NT2/D1 (cell line): ENCODE measurements at regions not wholly inside any gene's neighbourhood (a gene's known extent, or its start where the extent isn't known, plus 50 kb on each side); places are given as distances from the start of the nearest gene placed in this dataset.

ENCODE experiments used
- SUZ12 ChIP-seq: IDR thresholded peaks from 2 replicates; pipeline ENCODE4 v1.6.1; 2011; ENCODE audit not compliant: insufficient read length, insufficient read depth; ENCODE audit errors: extremely low read depth
- ZNF274 ChIP-seq: IDR thresholded peaks from 2 replicates; pipeline ENCODE4 v1.6.1; 2011; ENCODE audit warnings: mild to moderate bottlenecking, low read depth, low read length

DNA sequence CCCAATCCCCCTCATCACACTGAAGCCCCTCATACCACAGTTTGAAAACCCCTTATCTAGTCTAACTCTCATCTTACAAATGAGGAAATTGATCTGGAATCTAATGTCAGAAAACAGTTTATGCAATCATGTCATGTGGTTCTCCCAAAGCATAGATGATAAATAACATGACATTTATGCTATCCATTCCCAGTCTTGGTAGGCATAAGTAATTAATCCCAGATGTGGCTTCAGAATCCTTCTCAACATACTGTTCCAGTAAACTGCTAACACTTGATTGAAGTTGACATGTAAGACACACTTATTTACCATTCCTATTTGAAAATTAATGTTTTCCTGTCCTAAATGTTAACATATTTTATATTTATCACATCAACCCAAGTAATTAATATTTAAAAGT is 168.7 kb downstream of the GALC start:
- TF ChIP-seq ZNF274 (no peak), SUZ12 (no peak)
